ENCODE measurements at regions not wholly inside any gene's neighbourhood (a gene's known extent, or its start where the extent isn't known, plus 50 kb on each side); places are given as distances from the start of the nearest gene placed in this dataset.

GRCh38 chr1:232271991-232272589 lies 357.8 kb downstream of the SIPA1L2 start:
- DNase-seq, result no peak

- no peak for DNase-seq
These were observed 358.6 kb downstream of the SIPA1L2 start for GRCh38 chr1:232271299-232271698.

- DNase-seq, result no peak
These were observed 359.9 kb downstream of the SIPA1L2 start for GRCh38 chr1:232269988-232270387.

- DNase-seq, result no peak
These were observed 361.9 kb downstream of the SIPA1L2 start for GRCh38 chr1:232267837-232268598.

GRCh38 chr1:232267092-232267836 lies 362.7 kb downstream of the SIPA1L2 start:
- DNase-seq, result no peak

- no peak for DNase-seq
These were observed 366.5 kb downstream of the SIPA1L2 start for GRCh38 chr1:232263452-232263851.

GRCh38 chr1:232262991-232263390 lies 366.9 kb downstream of the SIPA1L2 start:
- no peak for DNase-seq

- DNase-seq, result no peak
These were observed 369.1 kb downstream of the SIPA1L2 start for GRCh38 chr1:232260861-232261260.

GRCh38 chr1:232260045-232260444 lies 369.9 kb downstream of the SIPA1L2 start:
- DNase-seq, result no peak

- DNase-seq, result no peak
These were observed 370.6 kb downstream of the SIPA1L2 start for GRCh38 chr1:232259333-232259732.

- DNase-seq, result no peak
These were observed 377.3 kb downstream of the SIPA1L2 start for GRCh38 chr1:232252546-232253118.

GRCh38 chr1:232250838-232251237 lies 379.1 kb downstream of the SIPA1L2 start:
- DNase-seq, result no peak

GRCh38 chr1:232249861-232250777 lies 379.8 kb downstream of the SIPA1L2 start:
- DNase-seq, result no peak

GRCh38 chr1:232249339-232249738 lies 380.6 kb downstream of the SIPA1L2 start:
- no peak for DNase-seq

- no peak for DNase-seq
These were observed 381.6 kb downstream of the SIPA1L2 start for GRCh38 chr1:232248276-232248820.

- no peak for DNase-seq
These were observed 382.3 kb downstream of the SIPA1L2 start for GRCh38 chr1:232247669-232248068.

- DNase-seq, result no peak
These were observed 385.5 kb downstream of the SIPA1L2 start for GRCh38 chr1:232244426-232244825.

- DNase-seq, result no peak
These were observed 389.9 kb downstream of the SIPA1L2 start for GRCh38 chr1:232239998-232240397.

- no peak for DNase-seq
These were observed 390.4 kb downstream of the SIPA1L2 start for GRCh38 chr1:232239522-232239921.

- no peak for DNase-seq
These were observed 391.9 kb downstream of the SIPA1L2 start for GRCh38 chr1:232238009-232238408.

GRCh38 chr1:232227306-232227705 lies 402.6 kb downstream of the SIPA1L2 start:
- DNase-seq, result no peak

GRCh38 chr1:232226197-232226712 lies 403.7 kb downstream of the SIPA1L2 start:
- peak in 1 of 2 donors; percentile 22 for DNase-seq

Measured in CD4-positive, alpha-beta T cell treated with Interleukin-1 beta for 1 hour (primary cell).